ENCODE measurements at regions not wholly inside any gene's neighbourhood (a gene's known extent, or its start where the extent isn't known, plus 50 kb on each side); places are given as distances from the start of the nearest gene placed in this dataset.
"Not testable (repeated sequence)": the region's sequence is repeated elsewhere in the genome, so short reads cannot be mapped to it uniquely, and the experiment has no call there.

DNA sequence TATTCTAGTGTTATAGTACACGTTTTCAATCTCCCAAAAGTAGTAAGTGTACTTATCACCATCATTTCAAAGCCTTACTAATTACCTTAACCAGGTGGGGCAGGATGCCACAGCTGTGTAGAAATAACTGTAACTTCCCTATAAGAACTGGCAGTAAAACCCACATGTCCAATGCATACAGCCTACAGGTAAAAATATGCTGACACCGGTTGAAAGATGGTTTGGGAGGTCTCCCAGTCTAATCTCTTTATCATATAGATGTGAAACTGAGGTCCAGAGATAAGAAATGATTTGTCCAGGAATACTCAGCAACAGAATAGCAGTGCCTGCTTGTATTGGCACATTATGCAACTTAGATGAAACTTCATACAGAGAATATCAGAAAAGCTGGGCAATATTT, 322.9 kb downstream of the BCL11A start:
- no peak for DNase-seq

DNA sequence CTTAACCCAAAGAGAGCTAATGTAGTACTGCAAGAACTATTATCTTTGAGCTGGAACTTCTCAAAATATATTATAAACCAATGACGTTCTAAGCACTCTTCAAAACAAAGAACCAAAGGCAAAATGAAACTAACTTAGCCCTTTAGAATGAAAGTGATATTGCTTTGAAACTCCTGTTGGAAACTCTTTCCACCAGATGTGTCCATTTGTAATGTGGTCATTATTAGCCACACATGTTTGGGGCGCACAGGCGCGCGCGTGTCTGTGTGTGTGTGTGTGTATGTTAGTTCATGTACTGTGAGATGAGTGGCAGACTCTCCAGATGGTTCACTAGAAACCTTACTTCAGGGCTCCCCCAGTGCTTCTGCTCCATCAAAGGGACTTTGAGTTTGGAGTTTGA, 323.4 kb downstream of the BCL11A start:
- no peak for DNase-seq

DNA sequence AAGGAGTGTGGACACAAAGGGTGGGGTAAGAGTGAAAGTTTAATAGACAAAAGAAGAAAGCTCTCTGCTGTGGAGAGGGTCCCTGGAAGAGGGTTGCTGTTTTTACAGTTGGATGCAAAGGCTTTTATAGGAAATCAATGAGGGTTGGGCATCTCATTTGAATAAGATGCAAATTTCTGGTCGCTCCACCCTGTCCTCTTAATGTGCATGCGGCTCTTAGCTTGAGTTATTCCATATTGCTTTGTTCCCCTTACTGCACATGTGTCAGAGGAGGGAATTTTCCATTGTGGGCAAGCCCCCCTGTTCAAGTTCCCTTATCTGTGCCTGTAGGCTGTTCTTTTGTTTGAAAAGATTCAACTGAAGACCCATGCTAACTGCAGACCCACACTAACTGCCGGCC, 326.5 kb downstream of the BCL11A start:
- DNase-seq, result no peak

DNA sequence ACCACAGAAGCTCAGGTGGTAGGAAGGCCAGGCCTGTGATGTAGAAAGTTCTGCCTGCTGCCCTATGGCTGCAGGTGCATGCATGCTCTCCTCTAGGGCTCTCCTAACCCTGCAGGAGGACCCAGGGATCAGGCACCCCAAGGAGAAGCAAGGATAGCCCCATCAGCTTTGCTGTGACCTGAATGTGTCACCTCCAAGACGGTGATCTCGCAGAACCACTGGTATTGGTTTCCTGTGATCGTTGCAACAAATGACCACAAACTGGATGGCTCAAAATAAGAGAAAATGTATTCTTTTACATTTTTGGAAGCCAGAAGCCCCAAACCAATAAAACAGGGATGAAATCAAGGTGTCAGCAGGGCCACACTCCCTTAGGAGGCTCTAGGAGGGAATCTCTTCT, 327.3 kb downstream of the BCL11A start:
- no peak for DNase-seq

- DNase-seq, result no peak
Observed at GRCh38 chr2:60223859-60224258, 329.6 kb downstream of the BCL11A start.

- no peak for DNase-seq
Observed at GRCh38 chr2:60221098-60221497, 332.4 kb downstream of the BCL11A start.

- DNase-seq, result no peak
Observed at GRCh38 chr2:60219536-60219935, 333.9 kb downstream of the BCL11A start.

DNA sequence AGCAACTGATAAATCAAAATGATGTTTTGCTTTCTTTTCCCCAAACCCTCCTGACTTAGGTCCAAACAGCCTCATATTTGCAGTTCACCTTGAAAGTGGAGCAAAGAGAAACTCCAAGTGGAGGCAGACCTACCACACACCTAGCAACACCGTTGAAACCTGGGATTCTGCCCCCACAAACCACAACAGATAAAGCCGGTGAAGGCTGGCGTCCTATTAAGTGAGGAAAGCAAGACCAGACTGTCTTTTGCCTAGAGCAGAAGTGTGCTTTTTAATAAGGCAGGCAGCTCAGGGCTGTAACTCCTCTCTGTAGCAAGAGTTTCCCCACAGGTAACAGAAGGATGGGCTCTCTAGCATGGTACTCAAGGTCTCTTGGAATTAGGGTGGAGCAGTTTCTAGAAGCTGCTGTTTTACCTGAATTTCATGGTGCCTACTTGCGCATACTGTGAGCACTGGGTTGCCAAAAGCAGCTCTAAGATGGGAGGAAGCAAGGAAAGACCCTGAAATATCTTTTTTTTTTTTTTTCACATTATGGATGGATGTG, 336.9 kb downstream of the BCL11A start:
- no peak for DNase-seq

DNA sequence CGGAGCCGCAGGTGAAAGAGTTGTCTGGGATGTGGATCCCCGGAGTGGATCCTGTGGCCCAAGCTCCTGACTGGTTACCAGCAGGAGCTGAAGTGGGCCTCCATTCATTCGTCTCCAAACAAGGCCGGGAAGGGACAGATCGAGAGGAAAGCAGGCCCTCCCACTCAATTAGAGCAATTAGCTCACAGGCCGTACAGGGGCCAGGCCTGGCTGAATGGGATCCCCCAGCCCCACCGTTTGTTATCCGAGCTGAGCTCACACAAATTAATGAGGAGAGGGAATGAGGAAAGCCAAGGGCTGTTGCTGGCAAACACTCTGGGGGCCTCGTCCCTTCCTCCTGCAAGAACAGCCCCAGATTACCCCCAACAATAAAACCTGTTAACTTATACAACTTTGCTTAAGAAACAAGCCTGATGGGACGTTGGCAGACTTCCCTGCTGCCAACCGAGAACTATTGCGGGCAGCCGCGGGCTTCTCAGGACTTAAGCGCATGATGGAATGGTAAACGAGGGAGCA, 338.0 kb downstream of the BCL11A start:
- no peak for DNase-seq

DNA sequence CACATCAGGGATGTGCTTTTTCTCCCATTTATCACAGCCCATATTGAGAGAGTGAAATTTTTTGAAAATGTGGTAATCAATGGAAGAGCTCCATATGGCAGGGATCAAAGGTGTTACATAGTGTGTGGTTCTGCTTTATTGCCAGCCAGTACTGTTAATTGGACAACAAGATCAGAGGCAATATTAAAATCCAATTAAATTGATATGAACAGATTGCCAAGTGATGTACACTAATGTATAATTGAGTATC, 338.9 kb downstream of the BCL11A start:
- DNase-seq, result no peak

- no peak for DNase-seq
Observed at GRCh38 chr2:60213865-60214625, 339.4 kb downstream of the BCL11A start.

- no peak for DNase-seq
Observed at GRCh38 chr2:60212181-60212945, 341.1 kb downstream of the BCL11A start.

DNA sequence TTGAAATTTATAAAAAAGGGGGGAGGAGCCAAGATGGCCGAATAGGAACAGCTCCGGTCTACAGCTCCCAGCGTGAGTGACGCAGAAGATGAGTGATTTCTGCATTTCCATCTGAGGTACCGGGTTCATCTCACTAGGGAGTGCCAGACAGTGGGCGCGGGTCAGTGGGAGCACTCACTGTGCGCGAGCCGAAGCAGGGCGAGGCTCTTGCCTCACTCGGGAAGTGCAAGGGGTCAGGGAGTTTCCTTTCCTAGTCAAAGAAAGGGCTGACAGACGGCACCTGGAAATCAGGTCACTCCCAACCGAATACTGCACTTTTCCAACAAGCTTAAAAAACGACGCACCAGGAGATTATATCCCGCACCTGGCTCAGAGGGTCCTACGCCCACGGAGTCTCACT, 364.4 kb downstream of the BCL11A start:
- DNase-seq, result not testable (repeated sequence)

GRCh38 chr2:60175290-60175689, 378.2 kb downstream of the BCL11A start:
- no peak for DNase-seq

GRCh38 chr2:60174146-60174545, 379.3 kb downstream of the BCL11A start:
- no peak for DNase-seq

DNA sequence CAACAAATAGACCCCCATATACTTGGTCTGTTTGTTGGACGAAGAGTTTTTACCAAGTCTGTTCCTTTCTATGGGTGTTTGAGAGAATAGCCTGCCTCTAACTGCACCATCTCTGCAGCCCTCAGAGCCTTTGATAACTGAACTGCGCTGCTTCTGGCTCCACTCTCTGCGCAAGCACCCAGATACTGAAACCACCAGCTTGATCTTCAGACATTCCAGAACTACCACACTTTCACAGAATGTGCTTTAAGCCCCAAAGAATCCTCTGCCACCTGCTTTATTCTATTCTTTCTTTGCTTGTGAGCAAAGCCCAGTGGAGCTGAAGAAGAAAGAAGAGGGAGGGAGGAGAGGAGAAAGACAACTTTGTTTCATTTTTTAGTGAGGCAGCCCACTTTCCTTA, 380.7 kb downstream of the BCL11A start:
- DNase-seq, result no peak

- no peak for DNase-seq
Observed at GRCh38 chr2:60170272-60170671, 383.2 kb downstream of the BCL11A start.

- DNase-seq, result no peak
Observed at GRCh38 chr2:60168247-60168646, 385.2 kb downstream of the BCL11A start.

DNA sequence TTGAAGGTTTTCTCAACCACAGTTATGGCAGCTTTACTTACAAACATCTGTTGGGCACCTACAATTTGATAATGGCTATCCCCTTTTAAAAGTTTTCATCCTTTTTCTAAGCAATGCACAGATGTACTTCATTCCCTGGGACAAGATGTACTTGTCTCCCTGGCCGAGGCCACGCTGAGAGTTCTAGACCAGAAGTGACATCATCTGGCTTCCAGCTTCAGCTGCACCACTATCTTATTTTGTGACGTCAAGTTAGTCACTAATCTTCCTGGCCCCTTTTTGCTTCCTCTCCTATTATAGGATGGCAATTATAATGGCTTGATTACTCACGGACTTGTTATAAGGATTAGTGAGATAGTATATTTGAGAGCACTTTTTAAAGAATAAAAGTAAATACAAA, 386.4 kb downstream of the BCL11A start:
- DNase-seq, result no peak

GRCh38 chr2:60163691-60164090, 389.8 kb downstream of the BCL11A start:
- DNase-seq, result no peak

- DNase-seq, result no peak
Observed at GRCh38 chr2:60159519-60159918, 393.9 kb downstream of the BCL11A start.

GRCh38 chr2:60158262-60158661, 395.2 kb downstream of the BCL11A start:
- DNase-seq, result no peak

GRCh38 chr2:60157283-60157682, 396.2 kb downstream of the BCL11A start:
- no peak for DNase-seq

DNA sequence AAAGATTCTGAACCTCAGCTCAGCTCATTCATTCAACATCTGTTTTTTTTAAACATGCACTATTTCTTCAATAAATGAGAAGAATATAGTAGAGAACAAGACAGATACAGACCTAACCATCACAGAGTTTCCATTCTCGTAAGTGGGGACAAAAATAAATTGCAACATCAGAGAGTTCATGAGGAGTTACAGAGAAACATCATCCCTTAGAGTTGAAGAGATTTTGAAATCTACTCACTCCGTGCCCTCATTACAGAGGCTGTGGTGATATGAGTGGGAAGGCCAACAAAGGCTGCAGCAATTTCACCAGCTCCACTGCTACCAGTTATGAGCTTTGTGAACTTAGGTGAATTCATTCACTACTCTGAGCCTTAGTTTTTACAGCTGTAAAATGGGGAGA, 399.3 kb downstream of the BCL11A start:
- DNase-seq, result no peak

All from stimulated activated CD4-positive, alpha-beta T cell treated with anti-CD3 and anti-CD28 coated beads, Interleukin-4, amount 100 ng/mL, for 1 hour (primary cell).